ENCODE measurements at regions not wholly inside any gene's neighbourhood (a gene's known extent, or its start where the extent isn't known, plus 50 kb on each side); places are given as distances from the start of the nearest gene placed in this dataset.
"Not testable (repeated sequence)": the region's sequence is repeated elsewhere in the genome, so short reads cannot be mapped to it uniquely, and the experiment has no call there.

DNA sequence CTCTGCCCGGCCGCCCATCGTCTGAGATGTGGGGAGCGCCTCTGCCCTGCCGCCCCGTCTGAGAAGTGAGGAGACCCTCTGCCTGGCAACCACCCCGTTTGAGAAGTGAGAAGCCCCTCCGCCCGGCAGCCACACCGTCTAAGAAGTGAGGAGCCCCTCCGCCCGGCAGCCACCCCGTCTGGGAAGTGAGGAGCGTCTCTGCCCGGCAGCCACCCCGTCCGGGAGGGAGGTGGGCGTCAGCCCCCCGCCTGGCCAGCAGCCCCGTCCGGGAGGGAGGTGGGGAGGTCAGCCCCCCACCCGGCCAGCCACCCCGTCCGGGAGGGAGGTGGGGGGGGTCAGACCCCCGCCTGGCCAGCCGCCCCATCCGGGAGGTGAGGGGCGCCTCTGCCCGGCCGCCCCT, 63.0 kb upstream of the IGFBP7 start:
- not testable (repeated sequence) for DNase-seq (ENCODE audit: low spot score)

DNA sequence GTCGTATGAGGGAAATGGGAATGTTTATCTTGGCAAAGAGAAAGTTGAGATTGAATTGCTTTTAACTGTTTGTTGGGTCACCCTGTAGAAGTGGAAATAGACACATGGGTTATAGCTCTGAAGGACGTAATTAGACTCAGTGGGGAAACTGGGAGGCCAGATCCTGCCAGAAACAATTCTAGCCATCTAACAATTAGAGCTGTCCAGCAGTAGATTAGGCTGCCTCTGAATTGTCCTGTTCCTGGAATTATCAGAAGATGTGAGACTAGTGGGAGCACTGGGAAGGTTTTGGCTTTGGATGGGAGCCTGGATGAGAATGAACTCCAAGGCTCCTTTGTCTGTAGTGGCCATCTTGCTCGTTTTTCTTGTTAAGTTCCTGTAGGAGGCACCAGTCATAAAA, 61.9 kb upstream of the IGFBP7 start:
- no peak for DNase-seq (ENCODE audit: low spot score)

DNA sequence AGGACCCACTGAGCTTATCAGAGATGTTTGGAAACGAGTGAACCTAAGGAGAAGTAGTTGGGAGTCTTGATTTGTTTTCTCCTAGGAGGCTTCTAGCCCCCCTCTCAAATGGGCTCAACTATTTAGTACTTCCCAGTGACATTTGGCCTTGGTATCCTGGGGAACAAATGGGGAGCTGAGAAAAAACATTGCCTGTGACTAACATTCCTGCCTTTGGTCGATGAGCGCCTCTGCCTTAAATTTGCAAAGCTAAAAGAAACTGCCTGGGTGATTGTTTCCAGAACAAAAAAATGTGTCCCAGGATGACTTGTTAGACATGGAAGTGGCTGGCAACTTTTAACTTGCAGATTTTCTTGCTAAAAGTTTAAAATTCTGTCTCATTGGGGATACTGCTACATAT, 58.8 kb upstream of the IGFBP7 start:
- no peak for DNase-seq (ENCODE audit: low spot score)

DNA sequence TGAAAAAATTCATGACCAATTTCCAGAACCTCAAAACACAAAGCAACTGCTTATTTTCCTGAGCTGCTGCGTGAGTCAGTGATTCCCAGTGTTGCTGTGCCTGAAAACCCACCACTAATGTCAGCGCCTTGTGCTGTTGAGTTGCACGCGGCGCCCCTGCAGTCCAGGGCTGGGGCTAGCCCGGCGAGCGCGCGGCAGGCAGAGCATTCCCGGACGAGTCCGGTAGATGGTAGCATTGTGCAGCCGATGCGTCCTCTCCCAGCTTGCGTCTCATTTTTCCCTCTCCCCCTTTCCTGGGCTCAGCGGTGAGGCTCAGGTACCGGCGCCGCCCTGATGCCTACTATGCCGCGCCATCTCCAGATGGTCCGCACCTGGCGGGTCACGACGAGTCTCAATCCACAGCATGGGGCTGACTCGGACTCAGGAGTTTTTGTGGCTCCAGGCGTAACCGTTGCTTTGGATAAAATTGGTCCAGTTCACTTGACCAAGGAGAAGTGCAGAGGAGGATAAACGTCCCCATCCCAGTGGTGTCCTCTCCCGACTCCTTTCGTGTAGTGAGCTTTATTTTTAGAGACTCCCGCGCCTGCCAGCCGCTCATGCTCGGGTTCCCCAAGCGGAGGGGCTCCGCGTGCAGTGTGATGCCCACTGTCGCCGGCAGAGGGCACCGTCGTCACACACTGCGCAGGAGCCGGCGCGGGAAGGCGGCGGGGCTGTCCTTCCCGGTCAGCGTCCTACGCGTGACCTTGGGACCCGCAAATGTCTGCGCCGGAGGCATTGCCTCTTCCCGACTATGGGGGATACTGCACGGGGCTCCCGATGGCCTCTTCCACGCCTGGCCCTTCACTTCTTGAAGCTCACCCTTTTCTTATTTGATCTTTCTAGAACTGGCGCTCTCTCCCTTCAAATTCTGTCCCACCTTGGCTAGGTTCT, 53.6 kb upstream of the IGFBP7 start:
- peak; percentile 85 for DNase-seq (ENCODE audit: low spot score)

DNA sequence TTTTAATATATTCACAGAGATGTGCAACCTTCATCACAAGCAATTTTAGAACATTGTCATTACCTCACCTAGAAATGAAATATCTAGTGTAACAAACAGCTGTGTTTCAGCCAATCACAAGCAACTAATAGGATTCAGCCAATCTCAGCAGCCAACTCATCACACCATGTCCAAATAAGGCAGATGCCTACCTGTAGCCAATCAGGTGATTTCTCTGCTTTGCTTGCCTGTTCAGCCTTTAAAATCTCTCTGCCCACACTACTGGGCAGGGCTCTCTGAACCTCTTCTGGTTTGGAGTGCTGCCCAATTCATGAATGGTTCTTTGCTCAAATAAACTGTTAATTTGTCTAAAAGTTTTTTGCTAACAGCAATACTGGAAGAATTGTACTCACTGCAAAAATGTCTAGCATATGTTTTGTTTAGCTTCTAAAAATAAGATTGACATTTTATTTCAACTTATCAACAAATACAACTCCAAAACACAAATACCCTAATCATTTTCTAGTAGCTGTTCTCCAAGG, 52.4 kb upstream of the IGFBP7 start:
- no peak for DNase-seq (ENCODE audit: low spot score)

Measured in RKO (cell line).